GM19240 (cell line): ENCODE measurements at regions not wholly inside any gene's neighbourhood (a gene's known extent, or its start where the extent isn't known, plus 50 kb on each side); places are given as distances from the start of the nearest gene placed in this dataset.
"Not testable (repeated sequence)": the region's sequence is repeated elsewhere in the genome, so short reads cannot be mapped to it uniquely, and the experiment has no call there.

Source experiments
- DNase-seq: peaks from one replicate; pipeline ENCODE4 v3.0.0; 2011; ENCODE audit warnings: low spot score; ENCODE audit not compliant: insufficient read length

DNA sequence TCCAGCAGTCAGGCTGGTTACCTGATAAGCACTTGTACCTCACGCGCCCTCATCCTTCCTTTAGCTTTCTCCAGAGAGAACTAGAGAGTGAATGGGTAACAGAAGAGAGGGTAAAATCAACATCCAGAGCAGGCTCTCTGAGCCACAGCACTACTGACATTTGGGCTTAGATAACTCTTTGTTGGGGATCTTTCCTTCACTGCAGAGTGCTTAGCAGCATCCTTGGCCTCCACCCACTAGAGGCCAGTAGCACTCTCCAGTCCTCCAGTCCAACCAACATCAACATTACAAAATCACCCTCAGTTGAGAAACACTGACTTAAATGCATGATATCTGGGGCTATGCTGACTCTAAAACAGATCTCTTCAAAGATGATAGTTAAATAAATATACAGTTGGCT, 220.7 kb downstream of the TACR3 start:
- DNase-seq: no peak

DNA sequence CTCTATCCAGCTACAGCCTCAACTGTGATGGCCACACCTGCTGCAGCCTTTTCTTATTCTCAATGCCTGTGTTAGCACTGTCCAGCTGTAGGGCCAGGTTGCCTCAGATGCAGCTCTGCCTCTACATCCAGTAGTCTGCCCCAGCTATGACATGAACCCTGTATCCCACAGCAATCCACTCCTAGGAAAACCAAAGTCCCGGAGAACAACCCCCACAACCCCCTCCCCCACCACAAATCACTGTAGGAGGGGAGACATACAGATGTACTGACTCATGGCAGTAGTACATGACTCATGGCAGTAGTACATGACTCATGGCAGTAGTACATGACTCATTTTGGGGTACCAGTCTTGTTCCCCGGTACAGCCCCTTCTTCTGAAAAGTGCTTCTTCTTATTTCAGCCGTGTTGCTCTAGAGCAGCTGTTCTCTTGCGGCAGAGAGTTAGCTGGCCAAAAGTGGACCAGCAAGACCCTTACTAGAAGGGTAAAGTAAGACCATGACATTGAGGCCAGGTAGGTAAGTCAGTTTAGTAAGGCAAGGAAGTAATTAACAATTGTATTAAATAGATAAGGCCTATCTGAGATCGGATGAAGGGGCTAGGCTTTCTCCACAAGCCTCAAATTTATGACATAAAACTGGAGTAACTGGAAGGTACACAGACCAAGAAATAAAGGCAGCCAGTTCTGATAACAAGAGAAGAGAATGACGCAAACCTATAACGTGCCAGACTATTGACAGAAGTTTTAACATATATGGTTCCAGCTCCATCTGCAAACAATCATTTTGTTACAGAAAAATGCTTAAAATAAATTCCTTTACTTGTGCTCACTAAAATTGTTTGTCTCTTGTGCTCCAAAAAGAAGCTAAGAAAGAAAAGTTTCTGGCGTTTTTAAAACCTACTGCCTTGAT, 221.4 kb downstream of the TACR3 start:
- DNase-seq: no peak

- no peak for DNase-seq
Observed at GRCh38 chr4:103497692-103498091, 222.1 kb downstream of the TACR3 start.

DNA sequence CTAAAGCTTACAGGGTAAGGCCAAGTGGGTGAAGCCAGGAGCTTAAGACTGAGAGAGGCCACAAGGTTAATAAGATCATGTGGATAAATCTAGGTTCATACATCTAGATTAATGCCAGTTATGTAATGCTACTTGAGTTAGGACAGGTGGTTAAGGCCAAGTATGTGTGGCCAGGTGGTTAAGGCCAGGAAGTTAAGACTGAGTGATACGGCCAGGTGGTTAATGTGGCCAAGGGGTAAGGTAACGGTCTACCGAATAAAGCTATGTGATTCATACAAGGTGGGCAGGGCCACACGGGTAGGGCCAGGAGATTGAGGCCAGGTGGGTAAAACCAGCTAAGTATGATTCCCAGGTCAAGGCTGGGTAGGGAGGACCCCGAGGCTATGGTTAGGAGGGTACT, 223.0 kb downstream of the TACR3 start:
- DNase-seq: no peak

- DNase-seq: no peak
Observed at GRCh38 chr4:103493450-103494159, 226.2 kb downstream of the TACR3 start.

DNA sequence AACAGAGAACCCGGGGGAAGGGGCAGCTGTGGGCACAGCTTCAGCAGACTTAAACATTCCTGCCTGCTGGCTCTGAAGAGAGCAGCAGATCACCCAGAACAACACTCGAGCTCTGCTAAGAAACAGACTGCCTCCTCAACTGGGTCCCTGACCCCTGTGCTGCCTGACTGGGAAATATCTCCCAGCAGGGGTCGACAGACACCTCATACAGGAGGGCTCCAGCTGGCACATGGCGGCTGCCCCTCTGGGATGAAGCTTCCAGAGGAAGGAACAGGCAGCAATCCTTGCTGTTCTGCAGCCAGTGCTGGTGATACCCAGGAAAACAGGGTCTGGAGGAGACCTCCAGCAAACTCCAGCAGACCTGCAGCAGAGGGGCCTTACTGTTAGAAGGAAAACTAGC, 234.5 kb downstream of the TACR3 start:
- DNase-seq: not testable (repeated sequence)

DNA sequence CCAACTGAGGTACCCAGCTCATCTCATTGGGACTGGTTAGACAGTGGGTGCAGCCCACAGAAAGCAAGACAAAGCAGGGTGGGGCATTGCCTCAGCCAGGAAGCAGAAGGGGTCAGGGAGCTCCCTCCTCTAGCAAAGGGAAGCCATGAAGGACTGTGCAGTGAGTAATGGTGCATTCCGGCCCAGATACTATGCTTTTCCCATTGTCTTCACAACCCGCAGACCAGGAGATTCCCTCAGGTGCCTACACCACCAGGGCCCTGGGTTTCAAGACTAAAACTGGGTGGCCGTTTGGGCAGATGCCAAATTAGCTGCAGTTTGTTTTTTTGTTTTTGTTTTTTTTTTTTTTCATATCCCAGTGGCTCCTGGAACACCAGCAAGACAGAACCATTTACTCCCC, 235.3 kb downstream of the TACR3 start:
- DNase-seq: no peak

- no peak for DNase-seq
Observed at GRCh38 chr4:103482893-103483292, 236.9 kb downstream of the TACR3 start.

DNA sequence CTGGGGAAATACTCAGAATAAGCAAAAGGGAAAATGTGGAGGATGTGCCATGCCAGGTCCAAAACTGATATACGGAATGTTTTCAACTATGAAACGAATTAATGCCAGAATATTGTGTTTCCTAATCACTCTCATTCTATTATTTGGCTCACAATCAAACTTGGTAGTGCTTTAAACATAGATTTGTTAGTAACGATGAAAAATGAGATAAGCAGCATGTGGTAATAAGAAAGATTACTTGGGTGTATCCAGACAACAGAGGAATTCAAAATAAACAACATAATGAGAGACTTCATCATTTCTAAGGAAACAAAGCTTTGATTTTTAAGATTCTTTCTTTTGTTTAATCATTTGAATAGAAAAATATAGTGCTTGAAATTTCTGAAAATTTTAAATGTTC, 237.3 kb downstream of the TACR3 start:
- no peak for DNase-seq

DNA sequence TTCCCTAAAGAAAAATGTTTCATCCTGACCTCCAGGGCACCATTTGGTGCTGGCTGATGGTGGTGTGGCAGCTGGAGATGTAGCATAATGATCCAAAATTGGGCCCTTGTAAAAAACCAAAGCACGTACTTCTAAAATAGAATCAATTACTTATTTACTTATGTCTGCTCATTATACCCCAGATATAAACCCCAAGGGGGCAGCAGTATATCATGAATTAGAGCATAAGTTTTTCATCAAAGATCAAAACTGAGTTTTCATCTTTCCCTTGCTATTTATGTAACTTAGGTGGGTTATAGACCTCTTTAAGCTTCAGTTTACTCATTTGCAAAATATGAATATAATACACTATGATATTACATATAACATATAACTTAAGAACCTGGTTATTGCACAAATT, 241.1 kb downstream of the TACR3 start:
- DNase-seq: no peak

- DNase-seq: no peak
Observed at GRCh38 chr4:103478210-103478609, 241.6 kb downstream of the TACR3 start.

GRCh38 chr4:103457566-103457965, 259.4 kb upstream of the CENPE start:
- DNase-seq: no peak

DNA sequence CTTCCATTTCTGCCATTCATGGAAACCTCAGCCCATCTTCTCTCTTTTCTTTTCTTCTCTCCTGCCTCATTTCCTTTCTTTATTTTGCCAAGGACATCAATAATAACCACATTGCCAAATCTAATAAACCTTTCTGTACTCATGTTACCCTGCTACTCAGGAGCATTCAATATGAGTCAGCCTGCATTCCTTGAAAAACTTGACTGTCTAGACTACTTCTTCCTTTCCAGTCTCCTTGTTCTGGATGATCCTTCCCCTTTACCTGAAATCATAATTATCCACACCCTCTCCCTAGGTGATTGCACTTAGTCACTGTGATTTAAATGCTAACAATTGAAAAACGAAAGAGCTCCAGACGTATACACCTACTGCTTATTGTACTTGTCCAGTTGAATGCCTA, 253.2 kb upstream of the CENPE start:
- DNase-seq: no peak

DNA sequence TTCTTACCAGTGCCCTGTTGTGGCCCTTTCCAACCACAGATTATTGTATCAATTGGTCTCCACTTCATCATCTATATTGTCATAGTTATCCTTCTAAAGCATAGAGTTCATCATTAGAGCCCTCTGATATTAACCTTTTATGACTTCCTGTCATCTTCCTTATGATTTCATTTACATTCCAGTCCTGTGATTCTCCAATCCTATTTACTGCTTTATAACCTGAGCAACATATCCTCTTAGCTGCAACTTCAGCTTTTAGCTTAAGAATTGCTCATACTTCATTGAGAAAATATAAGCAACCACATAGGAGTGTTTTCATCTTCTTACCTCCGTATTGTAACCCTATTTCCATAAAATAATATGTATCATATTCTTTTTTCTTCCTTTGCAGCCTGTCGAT, 252.6 kb upstream of the CENPE start:
- DNase-seq: no peak

- no peak for DNase-seq
Observed at GRCh38 chr4:103449296-103450023, 251.3 kb upstream of the CENPE start.

DNA sequence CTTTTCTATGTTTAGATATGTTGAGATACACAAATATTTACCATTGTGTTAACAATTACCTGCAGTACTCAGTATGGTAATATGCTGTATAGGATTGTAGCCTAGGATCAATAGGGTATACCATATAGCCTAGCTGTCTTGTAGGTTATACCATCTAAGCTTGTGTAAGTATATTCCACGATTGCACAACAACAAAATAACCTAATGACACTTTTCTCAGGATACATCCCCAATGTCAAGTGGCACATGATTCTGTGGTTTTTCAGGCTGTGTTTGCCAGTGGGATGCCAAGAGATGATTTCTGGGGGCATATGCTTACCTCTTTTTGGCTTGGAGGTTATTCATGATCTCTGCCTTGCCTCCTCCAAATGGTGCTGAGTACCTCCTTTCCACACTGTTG, 247.2 kb upstream of the CENPE start:
- no peak for DNase-seq

- no peak for DNase-seq
Observed at GRCh38 chr4:103443324-103443723, 245.2 kb upstream of the CENPE start.

GRCh38 chr4:103429283-103429682, 231.1 kb upstream of the CENPE start:
- peak; percentile 3 for DNase-seq

GRCh38 chr4:103425406-103425805, 227.3 kb upstream of the CENPE start:
- no peak for DNase-seq

DNA sequence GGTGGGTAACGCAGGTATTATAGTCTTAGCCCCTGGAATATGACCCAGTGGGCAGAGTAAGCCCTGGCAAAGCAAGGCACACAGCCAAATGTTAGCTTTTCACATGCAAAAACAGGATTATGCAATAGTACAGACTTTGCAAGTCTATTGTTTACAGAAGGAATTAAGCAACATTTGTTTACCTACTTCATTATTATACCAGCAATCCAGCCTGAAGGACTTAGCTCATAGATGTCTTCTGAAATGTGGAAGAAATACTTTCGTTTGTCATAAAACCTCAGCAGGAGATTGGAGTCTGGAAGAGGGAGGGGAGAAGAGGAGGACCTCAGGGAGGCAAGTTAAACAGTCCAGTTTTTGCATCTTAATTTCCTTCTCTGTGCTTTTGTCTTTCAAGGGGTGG, 226.7 kb upstream of the CENPE start:
- DNase-seq: no peak

DNA sequence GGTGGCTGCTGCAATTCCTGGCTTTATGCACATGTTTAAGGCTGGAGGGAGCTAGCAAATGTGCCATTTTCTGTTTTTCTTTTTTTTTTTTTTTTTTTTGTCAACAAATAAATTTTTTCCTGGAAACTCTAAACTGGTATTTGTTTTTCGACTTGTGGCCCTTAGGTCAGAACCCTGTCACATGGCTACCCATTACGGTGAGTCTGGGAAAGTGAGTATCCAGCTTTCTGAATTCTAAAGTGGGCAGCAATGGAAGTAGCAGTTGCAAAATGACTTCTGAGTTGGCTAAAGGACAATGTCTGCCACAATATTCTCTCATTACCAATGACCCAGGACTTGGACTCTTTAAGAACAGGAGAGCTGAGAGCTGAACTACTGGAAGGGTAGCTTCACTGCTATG, 225.1 kb upstream of the CENPE start:
- no peak for DNase-seq
